ENCODE measurements at regions not wholly inside any gene's neighbourhood (a gene's known extent, or its start where the extent isn't known, plus 50 kb on each side); places are given as distances from the start of the nearest gene placed in this dataset.

DNA sequence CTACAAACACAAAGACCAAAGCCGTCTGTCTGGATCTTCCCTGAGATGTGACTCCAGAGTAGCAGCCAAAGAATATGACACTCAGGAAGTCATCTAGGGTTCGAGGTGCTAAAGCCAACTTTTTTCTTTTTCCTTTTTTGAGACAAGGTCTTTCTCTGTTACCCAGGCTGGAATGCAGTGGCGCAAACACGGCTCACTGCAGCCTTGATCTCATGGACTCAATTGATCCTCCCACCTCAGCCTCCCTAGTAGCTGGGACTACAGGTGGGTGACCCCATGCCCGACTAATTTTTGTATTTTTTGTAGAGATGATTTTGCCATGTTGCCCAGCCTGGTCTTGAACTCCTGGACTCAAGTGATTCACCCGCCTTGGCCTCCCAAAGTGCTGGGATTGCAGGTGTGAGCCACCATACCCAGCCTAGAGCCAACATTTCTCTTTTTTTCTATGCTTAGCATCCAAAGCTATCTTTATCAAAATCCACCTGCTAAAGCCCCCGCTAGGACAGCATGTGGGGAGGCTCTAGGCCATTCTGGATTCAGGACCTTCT lies 92.8 kb downstream of the TMEM17 start:
- Histone ChIP-seq H3K23ac (ENCODE audit: low read depth, low read length) (no peak overlapping the region), H3K14ac (replicated peaks; ENCODE audit: low read depth, low read length) (no peak overlapping the region), H3K79me1 (ENCODE audit: low read depth in 1 of 2, low read length in 2 of 2) (no peaks in the 10 kb centered on the region), H2BK20ac (ENCODE audit: low read depth, low read length) (no peak overlapping the region), H2BK5ac (ENCODE audit: low read depth, low read length, poor library complexity, severe bottlenecking) (no peak overlapping the region), H2AFZ (replicated peaks; ENCODE audit: low read length, poor library complexity) (no peak overlapping the region), H3K4me3 (ENCODE audit: insufficient read depth, low read depth, low read length) (no peak overlapping the region), H3K27me3 (ENCODE audit: control insufficient read depth, insufficient read depth, low read length) (peaks cover 6% of the 10 kb centered on the region; the same call in 1 of the 2 replicates), H3K4me1 (ENCODE audit: control insufficient read depth, insufficient read depth, low read length) (peaks cover 2% of the 10 kb centered on the region; the same call in 1 of the 2 replicates), H4K8ac (ENCODE audit: low read depth in 2 of 2, low read length in 2 of 2) (no peak overlapping the region), H3K18ac (ENCODE audit: low read depth, low read length) (no peak overlapping the region), H3K56ac (ENCODE audit: extremely low read depth, insufficient read depth, low read length) (no peak overlapping the region), H3K9me1 (ENCODE audit: insufficient read depth, low read length) (no peaks in the 10 kb centered on the region), H3K9ac (ENCODE audit: low read depth, low read length) (no peak overlapping the region), H3K27ac (ENCODE audit: insufficient read depth, low read length) (no peak overlapping the region), H2BK15ac (ENCODE audit: low read depth, low read length) (no peak overlapping the region), H2AK5ac (ENCODE audit: low read depth, low read length) (no peak overlapping the region), H3K4me2 (ENCODE audit: low read depth, low read length) (no peak overlapping the region), H4K20me1 (ENCODE audit: insufficient read depth, low read length) (no peaks in the 10 kb centered on the region), H4K91ac (ENCODE audit: insufficient read depth, low read depth, low read length) (no peak overlapping the region), H2AK9ac (replicated peaks; ENCODE audit: low read depth, low read length, poor library complexity) (no peak overlapping the region), H3K36me3 (ENCODE audit: control insufficient read depth, insufficient read depth, low read length) (no peaks in the 10 kb centered on the region), H3K9me3 (ENCODE audit: control insufficient read depth, insufficient read depth, low read length) (no peaks in the 10 kb centered on the region), H2BK120ac (ENCODE audit: low read depth, low read length) (no peak overlapping the region), H3K4ac (ENCODE audit: low read depth, low read length) (no peak overlapping the region), H4K5ac (ENCODE audit: low read depth, low read length) (no peak overlapping the region)
- intact Hi-C loops (cut with micrococcal nuclease) = no loop called here
- DNase-seq = no peak
- ChIA-PET CTCF (no interaction called here), POLR2A (ENCODE audit: unreplicated experiment) (interaction anchor here (0.5 kb wide), 1 partner anchor 1655 kb away, joined by 7 read pairs; no protein-coding TSS in a partner anchor)
- BruUV-seq (replicated peaks) = no TSS peak
- in situ Hi-C loops (cut with MboI; ENCODE audit: low sequenced_read_pairs) = loop anchor here (5.0 kb wide), 2 partner anchors 411 to 496 kb away; no protein-coding TSS in a partner anchor
- ATAC-seq (ENCODE audit: low read depth) = no peak
- no peak for TF ChIP-seq SMC3 (IDR thresholded peaks at IDR 0.05; ENCODE audit: low read depth, low read length)
- no peak for TF ChIP-seq CEBPB (IDR thresholded peaks at IDR 0.05; ENCODE audit: low read depth, low read length)
- TF ChIP-seq, protein P1, sequence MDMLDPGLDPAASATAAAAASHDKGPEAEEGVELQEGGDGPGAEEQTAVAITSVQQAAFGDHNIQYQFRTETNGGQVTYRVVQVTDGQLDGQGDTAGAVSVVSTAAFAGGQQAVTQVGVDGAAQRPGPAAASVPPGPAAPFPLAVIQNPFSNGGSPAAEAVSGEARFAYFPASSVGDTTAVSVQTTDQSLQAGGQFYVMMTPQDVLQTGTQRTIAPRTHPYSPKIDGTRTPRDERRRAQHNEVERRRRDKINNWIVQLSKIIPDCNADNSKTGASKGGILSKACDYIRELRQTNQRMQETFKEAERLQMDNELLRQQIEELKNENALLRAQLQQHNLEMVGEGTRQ (IDR thresholded peaks at IDR 0.05; ENCODE audit: low read depth, low read length) = no peak
- TF ChIP-seq MAFK (IDR thresholded peaks at IDR 0.05; ENCODE audit: low read depth, low read length) = no peak
- TF ChIP-seq CHD1 (IDR thresholded peaks at IDR 0.05; ENCODE audit: low read depth, low read length) = no peak
- no peak for TF ChIP-seq FOS (IDR thresholded peaks at IDR 0.05; ENCODE audit: low read depth, low read length)
- TF ChIP-seq MAZ (IDR thresholded peaks at IDR 0.05; ENCODE audit: borderline replicate concordance, low read depth, low read length) = no peak
- no peak for TF ChIP-seq NFE2L2 (IDR thresholded peaks at IDR 0.05; ENCODE audit: low read depth, low read length)
- WGBS, 2 experiments (ENCODE audit: extremely low coverage in 2 of 2, insufficient read length in 1 of 2) = 83% methylated on average over 1 of the region's 7 CpGs; no CpG with 5 or more reads in 1 of the 2 experiments
- dilution Hi-C loops (cut with HindIII; ENCODE audit: low sequenced_read_pairs, unreplicated experiment) = no loop called here

Measured in IMR-90 (cell line).